ENCODE measurements at regions not wholly inside any gene's neighbourhood (a gene's known extent, or its start where the extent isn't known, plus 50 kb on each side); places are given as distances from the start of the nearest gene placed in this dataset.

DNA sequence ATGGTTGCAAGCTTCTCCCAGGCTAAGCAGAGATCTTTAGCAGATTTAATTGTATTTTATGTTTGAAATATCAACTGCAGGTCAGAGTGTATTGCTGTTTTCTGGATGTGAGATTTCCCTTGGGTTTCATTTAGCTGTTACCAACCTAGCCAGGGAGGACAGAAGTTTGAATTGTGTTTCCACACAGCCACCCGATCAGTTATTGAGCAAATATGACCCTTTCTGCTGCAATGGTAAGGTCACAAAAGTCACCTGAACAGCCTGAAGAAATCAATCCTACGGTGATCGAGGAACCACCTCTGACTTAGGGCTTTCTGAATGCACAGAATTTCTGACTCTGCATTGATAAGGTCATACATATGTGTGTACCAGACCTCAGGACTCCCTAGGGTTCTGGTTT lies 419.9 kb downstream of the MAN2A1 start:
- Histone ChIP-seq H3K4me3 (no peak overlapping the region), H3K4me1 (replicated peaks in 1 of 2) (peaks cover 0 to 9% of the 10 kb centered on the region in 2 donors), H3K27ac (no peak overlapping the region), H3K9me3 (replicated peaks in 1 of 3) (no peaks in the 10 kb centered on the region), H3K27me3 (no peaks in the 10 kb centered on the region), H3K36me3 (replicated peaks in 1 of 2) (no peaks in the 10 kb centered on the region)
- intact Hi-C loops (cut with DNase I), result no loop called here
- WGBS, 4 donors, result 60 to 84% (median 68%) methylated on average over 3 of the region's 3 CpGs
- no peak for DNase-seq
- TF ChIP-seq POLR2A (IDR thresholded peaks at IDR 0.05), result no peak
- TF ChIP-seq, protein P1, sequence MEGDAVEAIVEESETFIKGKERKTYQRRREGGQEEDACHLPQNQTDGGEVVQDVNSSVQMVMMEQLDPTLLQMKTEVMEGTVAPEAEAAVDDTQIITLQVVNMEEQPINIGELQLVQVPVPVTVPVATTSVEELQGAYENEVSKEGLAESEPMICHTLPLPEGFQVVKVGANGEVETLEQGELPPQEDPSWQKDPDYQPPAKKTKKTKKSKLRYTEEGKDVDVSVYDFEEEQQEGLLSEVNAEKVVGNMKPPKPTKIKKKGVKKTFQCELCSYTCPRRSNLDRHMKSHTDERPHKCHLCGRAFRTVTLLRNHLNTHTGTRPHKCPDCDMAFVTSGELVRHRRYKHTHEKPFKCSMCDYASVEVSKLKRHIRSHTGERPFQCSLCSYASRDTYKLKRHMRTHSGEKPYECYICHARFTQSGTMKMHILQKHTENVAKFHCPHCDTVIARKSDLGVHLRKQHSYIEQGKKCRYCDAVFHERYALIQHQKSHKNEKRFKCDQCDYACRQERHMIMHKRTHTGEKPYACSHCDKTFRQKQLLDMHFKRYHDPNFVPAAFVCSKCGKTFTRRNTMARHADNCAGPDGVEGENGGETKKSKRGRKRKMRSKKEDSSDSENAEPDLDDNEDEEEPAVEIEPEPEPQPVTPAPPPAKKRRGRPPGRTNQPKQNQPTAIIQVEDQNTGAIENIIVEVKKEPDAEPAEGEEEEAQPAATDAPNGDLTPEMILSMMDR (IDR thresholded peaks at IDR 0.05), result no peak

DNA sequence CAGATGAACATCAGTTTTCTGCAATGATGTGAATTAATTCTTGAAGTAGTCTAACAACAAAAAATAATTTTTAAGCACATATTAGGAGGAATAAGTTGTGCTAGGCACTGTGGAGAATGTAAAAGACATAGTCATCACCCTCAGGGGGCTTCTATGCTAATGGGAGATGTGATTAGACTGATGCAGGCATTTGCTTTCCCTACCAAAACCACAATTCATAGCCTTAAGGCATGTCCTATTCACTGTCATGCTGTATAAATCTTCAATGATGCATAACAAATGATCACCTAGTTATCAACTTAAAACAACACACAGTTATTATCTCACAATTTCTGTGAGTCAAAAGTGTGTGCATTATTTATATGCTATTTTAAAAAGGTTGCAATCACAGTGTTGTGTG lies 422.6 kb downstream of the MAN2A1 start:
- Histone ChIP-seq H3K4me3 (no peak overlapping the region), H3K9me3 (replicated peaks in 1 of 3) (no peaks in the 10 kb centered on the region), H3K36me3 (replicated peaks in 1 of 2) (no peaks in the 10 kb centered on the region), H3K27ac (no peak overlapping the region), H3K27me3 (no peaks in the 10 kb centered on the region), H3K4me1 (replicated peaks in 1 of 2) (no peaks in the 10 kb centered on the region)
- no peak for DNase-seq
- intact Hi-C loops (cut with DNase I), result no loop called here
- no peak for TF ChIP-seq POLR2A (IDR thresholded peaks at IDR 0.05)
- TF ChIP-seq, protein P1 (IDR thresholded peaks at IDR 0.05), result no peak

DNA sequence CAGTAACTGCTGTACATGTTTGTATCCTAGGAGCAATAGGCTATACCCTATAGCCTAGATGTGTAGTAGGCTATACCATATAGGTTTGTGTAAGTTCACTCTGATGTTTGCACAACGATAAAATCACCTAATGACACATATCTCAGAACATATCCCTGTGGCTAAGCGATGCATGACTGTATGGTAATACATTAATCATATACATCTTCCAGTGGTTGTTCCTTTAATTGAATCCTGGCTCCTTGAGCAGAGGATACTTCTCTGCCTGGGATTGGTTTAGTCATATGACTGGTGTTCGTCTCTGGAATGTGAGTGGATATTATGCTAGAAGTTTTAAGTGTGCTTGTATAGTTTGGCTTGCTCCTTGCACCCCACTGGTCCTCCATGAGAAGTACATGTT lies 425.8 kb downstream of the MAN2A1 start:
- Histone ChIP-seq H3K9me3 (replicated peaks in 1 of 3) (peaks cover 0 to 7% (median 0%) of the 10 kb centered on the region in 3 donors), H3K36me3 (replicated peaks in 1 of 2) (no peaks in the 10 kb centered on the region), H3K27me3 (no peaks in the 10 kb centered on the region), H3K4me1 (replicated peaks in 1 of 2) (no peaks in the 10 kb centered on the region), H3K27ac (no peak overlapping the region), H3K4me3 (no peak overlapping the region)
- WGBS, 4 donors, result 72 to 82% (median 78%) methylated on average over 3 of the region's 3 CpGs
- no peak for DNase-seq
- TF ChIP-seq POLR2A (IDR thresholded peaks at IDR 0.05), result no peak
- TF ChIP-seq, protein P1 (IDR thresholded peaks at IDR 0.05), result no peak
- intact Hi-C loops (cut with DNase I), result no loop called here

DNA sequence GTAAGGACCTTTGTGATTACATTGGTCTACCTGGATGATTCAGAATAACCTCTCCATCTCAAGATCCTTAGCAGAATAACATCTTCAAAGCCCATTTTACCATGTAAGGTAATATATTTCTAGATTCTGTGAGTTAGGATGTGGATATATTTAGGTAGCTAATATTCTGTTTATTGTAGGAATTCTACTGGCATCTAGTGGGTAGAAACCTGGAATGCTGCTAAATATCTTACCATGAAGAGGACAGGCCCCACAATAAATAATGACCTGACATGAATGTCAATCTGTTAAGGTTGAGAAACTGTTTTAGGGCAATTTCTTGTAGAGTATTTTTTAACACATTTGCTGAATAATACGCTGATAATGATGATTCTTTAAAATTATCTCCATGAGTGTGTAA lies 426.8 kb downstream of the MAN2A1 start:
- 79 to 90% (median 87%) methylated on average over 1 of the region's 1 CpG for WGBS, 4 donors
- TF ChIP-seq, protein P1 (IDR thresholded peaks at IDR 0.05), result no peak
- TF ChIP-seq POLR2A (IDR thresholded peaks at IDR 0.05), result no peak
- no peaks in the 10 kb centered on the region for H3K4me1 ChIP-seq (replicated peaks in 1 of 2)
- H3K36me3 ChIP-seq (replicated peaks in 1 of 2), result no peaks in the 10 kb centered on the region
- intact Hi-C loops (cut with DNase I), result no loop called here
- no peak overlapping the region for H3K27ac ChIP-seq
- peaks cover 0 to 7% (median 0%) of the 10 kb centered on the region in 3 donors for H3K9me3 ChIP-seq (replicated peaks in 1 of 3)
- DNase-seq, result no peak
- H3K4me3 ChIP-seq, result no peak overlapping the region
- H3K27me3 ChIP-seq, result no peaks in the 10 kb centered on the region

Data from adrenal gland (tissue), 9 donors.